ENCODE measurements at regions not wholly inside any gene's neighbourhood (a gene's known extent, or its start where the extent isn't known, plus 50 kb on each side); places are given as distances from the start of the nearest gene placed in this dataset.

- H2AFZ ChIP-seq, result no peak overlapping the region
- TF ChIP-seq CTCF (IDR thresholded peaks at IDR 0.05; ENCODE audit: poor library complexity) (no peak), EZH2phosphoT487 (IDR thresholded peaks at IDR 0.05; ENCODE audit: low read depth, severe bottlenecking, unreplicated experiment) (no peak), EZH2 (IDR thresholded peaks at IDR 0.05; ENCODE audit: borderline replicate concordance) (no peak)
- no peaks in the 10 kb centered on the region for H3K27me3 ChIP-seq
- WGBS (ENCODE audit: low lambda C conversion rate, missing lambda C conversion rate), result 92% methylated on average over 3 of the region's 3 CpGs
- no peaks in the 10 kb centered on the region for H3K36me3 ChIP-seq (replicated peaks; ENCODE audit: insufficient read depth, low read depth)
- H3K79me2 ChIP-seq, result no peaks in the 10 kb centered on the region
- no peaks in the 10 kb centered on the region for H3K9me2 ChIP-seq (replicated peaks; ENCODE audit: insufficient read depth)
- no peaks in the 10 kb centered on the region for H3K9me3 ChIP-seq (ENCODE audit: low read depth)
- H4K20me1 ChIP-seq (ENCODE audit: insufficient read depth, poor library complexity, severe bottlenecking), result no peaks in the 10 kb centered on the region
- H3K4me1 ChIP-seq (ENCODE audit: insufficient read depth), result peaks cover 12% of the 10 kb centered on the region
- H3K4me3 ChIP-seq, result no peak overlapping the region
- H3K27ac ChIP-seq, result no peak overlapping the region
- no peak overlapping the region for H3K4me2 ChIP-seq
- no peak for DNase-seq (ENCODE audit: low spot score)
Measured at GRCh38 chr5:10853154-10853553, 92.1 kb upstream of the DAP start.

GRCh38 chr5:10849278-10849677 lies 88.2 kb upstream of the DAP start:
- Histone ChIP-seq H3K79me2 (no peaks in the 10 kb centered on the region), H2AFZ (no peak overlapping the region), H3K27ac (no peak overlapping the region), H3K4me2 (no peak overlapping the region), H3K9me3 (ENCODE audit: low read depth) (no peaks in the 10 kb centered on the region), H3K4me1 (ENCODE audit: insufficient read depth) (no peaks in the 10 kb centered on the region), H4K20me1 (ENCODE audit: insufficient read depth, poor library complexity, severe bottlenecking) (no peaks in the 10 kb centered on the region), H3K4me3 (no peak overlapping the region), H3K9me2 (replicated peaks; ENCODE audit: insufficient read depth) (no peaks in the 10 kb centered on the region), H3K36me3 (replicated peaks; ENCODE audit: insufficient read depth, low read depth) (no peaks in the 10 kb centered on the region), H3K27me3 (no peaks in the 10 kb centered on the region)
- no peak for DNase-seq (ENCODE audit: low spot score)
- no peak for TF ChIP-seq CTCF (IDR thresholded peaks at IDR 0.05; ENCODE audit: poor library complexity)
- TF ChIP-seq EZH2 (IDR thresholded peaks at IDR 0.05; ENCODE audit: borderline replicate concordance), result no peak
- TF ChIP-seq EZH2phosphoT487 (IDR thresholded peaks at IDR 0.05; ENCODE audit: low read depth, severe bottlenecking, unreplicated experiment), result no peak
- 84% methylated on average over 5 of the region's 5 CpGs for WGBS (ENCODE audit: low lambda C conversion rate, missing lambda C conversion rate)

- Histone ChIP-seq H3K9me2 (replicated peaks; ENCODE audit: insufficient read depth) (no peaks in the 10 kb centered on the region), H4K20me1 (ENCODE audit: insufficient read depth, poor library complexity, severe bottlenecking) (no peaks in the 10 kb centered on the region), H3K27me3 (no peaks in the 10 kb centered on the region), H3K27ac (no peak overlapping the region), H3K4me2 (no peak overlapping the region), H3K9me3 (ENCODE audit: low read depth) (no peaks in the 10 kb centered on the region), H3K36me3 (replicated peaks; ENCODE audit: insufficient read depth, low read depth) (no peaks in the 10 kb centered on the region), H3K4me3 (no peak overlapping the region), H3K79me2 (no peaks in the 10 kb centered on the region), H2AFZ (no peak overlapping the region), H3K4me1 (ENCODE audit: insufficient read depth) (no peaks in the 10 kb centered on the region)
- TF ChIP-seq EZH2phosphoT487 (IDR thresholded peaks at IDR 0.05; ENCODE audit: low read depth, severe bottlenecking, unreplicated experiment) (no peak), EZH2 (IDR thresholded peaks at IDR 0.05; ENCODE audit: borderline replicate concordance) (no peak), CTCF (IDR thresholded peaks at IDR 0.05; ENCODE audit: poor library complexity) (no peak)
- DNase-seq (ENCODE audit: low spot score), result no peak
- WGBS (ENCODE audit: low lambda C conversion rate, missing lambda C conversion rate), result 76% methylated on average over 4 of the region's 4 CpGs
Measured at GRCh38 chr5:10844016-10844415, 83.0 kb upstream of the DAP start.

- H3K27me3 ChIP-seq, result no peaks in the 10 kb centered on the region
- H3K27ac ChIP-seq, result no peak overlapping the region
- H3K9me3 ChIP-seq (ENCODE audit: low read depth), result no peaks in the 10 kb centered on the region
- no peaks in the 10 kb centered on the region for H3K36me3 ChIP-seq (replicated peaks; ENCODE audit: insufficient read depth, low read depth)
- H3K4me2 ChIP-seq, result no peak overlapping the region
- DNase-seq (ENCODE audit: low spot score), result no peak
- TF ChIP-seq EZH2 (IDR thresholded peaks at IDR 0.05; ENCODE audit: borderline replicate concordance), result no peak
- no peak for TF ChIP-seq CTCF (IDR thresholded peaks at IDR 0.05; ENCODE audit: poor library complexity)
- TF ChIP-seq EZH2phosphoT487 (IDR thresholded peaks at IDR 0.05; ENCODE audit: low read depth, severe bottlenecking, unreplicated experiment), result no peak
- no peak overlapping the region for H3K4me3 ChIP-seq
- H3K4me1 ChIP-seq (ENCODE audit: insufficient read depth), result no peaks in the 10 kb centered on the region
- H2AFZ ChIP-seq, result no peak overlapping the region
- H3K9me2 ChIP-seq (replicated peaks; ENCODE audit: insufficient read depth), result no peaks in the 10 kb centered on the region
- no peaks in the 10 kb centered on the region for H4K20me1 ChIP-seq (ENCODE audit: insufficient read depth, poor library complexity, severe bottlenecking)
- no peaks in the 10 kb centered on the region for H3K79me2 ChIP-seq
- 73% methylated on average over 3 of the region's 3 CpGs for WGBS (ENCODE audit: low lambda C conversion rate, missing lambda C conversion rate)
Measured at GRCh38 chr5:10842823-10843222, 81.8 kb upstream of the DAP start.

Data from hepatocyte (in vitro differentiated cells).